Ascending aorta (tissue), 2 donors: ENCODE measurements at regions not wholly inside any gene's neighbourhood (a gene's known extent, or its start where the extent isn't known, plus 50 kb on each side); places are given as distances from the start of the nearest gene placed in this dataset.

Experiments
- DNase-seq, 2 donors: peaks; one replicate each; pipeline ENCODE4 v3.0.0-alpha.2; 2019; ENCODE audit warnings: low spot score in 2 of 2
- H3K27ac ChIP-seq, 2 donors: fragments of 200-600 bp; sonication (generic); one replicate each; pipeline ENCODE4 v1.5.1; 2016 to 2017; ENCODE audit warnings: mild to moderate bottlenecking in 1 of 2
- H3K27me3 ChIP-seq: fragments of 200-600 bp; sonication (generic); one replicate; pipeline ENCODE4 v1.5.1; 2017
- H3K36me3 ChIP-seq, 2 donors: fragments of 200-600 bp; sonication (generic); one replicate each; pipeline ENCODE4 v1.5.1; 2016
- H3K4me1 ChIP-seq, 2 donors: fragments of 200-600 bp; sonication (generic); one replicate each; pipeline ENCODE4 v1.5.1; 2016 to 2017; ENCODE audit warnings: mild to moderate bottlenecking in 1 of 2
- H3K4me3 ChIP-seq, 2 donors: fragments of 200-600 bp; sonication (generic); one replicate each; pipeline ENCODE4 v1.5.1; 2016 to 2017; ENCODE audit warnings: mild to moderate bottlenecking in 1 of 2
- H3K9me3 ChIP-seq, 2 donors: fragments of 200-600 bp; sonication (generic); one replicate each; pipeline ENCODE4 v1.5.1; 2016
- intact Hi-C: fragments of 100-400 bp; cut with DNase I; formaldehyde crosslinking; loops from one replicate; pipeline ENCODE4 v1.15.1; 2023
- TF ChIP-seq, protein P1 (sequence below), 3 experiments: fragments of 200-600 bp in 2 of 3; fragments of 450-650 bp in 1 of 3; sonication (generic) in 2 of 3; IDR thresholded peaks; one replicate each; pipeline ENCODE4 v1.5.1; 2016 to 2019; ENCODE audit warnings: antibody characterized with exemption in 3 of 3, mild to moderate bottlenecking in 1 of 3, moderate library complexity in 1 of 3

DNA sequence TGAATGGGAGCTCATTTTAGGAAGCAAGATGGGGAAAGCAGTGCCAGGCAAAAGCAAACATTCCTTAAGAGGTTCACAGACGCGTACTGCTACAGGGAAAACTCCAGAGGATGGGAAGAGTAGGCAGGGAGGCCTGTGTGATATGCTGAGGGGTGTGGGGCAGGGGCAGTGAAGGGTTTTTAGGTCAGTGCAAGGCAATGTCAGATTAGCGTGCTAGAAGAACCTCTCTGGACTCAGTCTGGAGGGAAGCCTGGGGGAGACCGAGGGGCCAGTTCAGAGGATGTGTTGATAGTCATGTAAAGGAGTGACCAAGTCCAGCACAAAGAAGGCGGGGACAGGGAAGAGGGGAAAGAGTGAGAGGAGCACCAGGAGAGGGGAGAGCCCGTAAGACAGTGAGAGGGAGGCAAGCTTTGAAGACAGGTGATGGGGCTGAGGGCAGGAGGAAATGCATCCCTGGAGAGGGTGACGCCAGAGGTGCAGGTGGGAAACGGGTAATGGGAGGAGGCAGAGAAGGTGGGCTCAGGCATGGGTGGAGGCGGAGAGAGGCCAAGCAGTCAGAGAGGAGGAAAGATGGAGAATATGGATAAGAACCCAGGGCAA, 134.5 kb downstream of the MTX3 start:
- TF ChIP-seq, protein P1, sequence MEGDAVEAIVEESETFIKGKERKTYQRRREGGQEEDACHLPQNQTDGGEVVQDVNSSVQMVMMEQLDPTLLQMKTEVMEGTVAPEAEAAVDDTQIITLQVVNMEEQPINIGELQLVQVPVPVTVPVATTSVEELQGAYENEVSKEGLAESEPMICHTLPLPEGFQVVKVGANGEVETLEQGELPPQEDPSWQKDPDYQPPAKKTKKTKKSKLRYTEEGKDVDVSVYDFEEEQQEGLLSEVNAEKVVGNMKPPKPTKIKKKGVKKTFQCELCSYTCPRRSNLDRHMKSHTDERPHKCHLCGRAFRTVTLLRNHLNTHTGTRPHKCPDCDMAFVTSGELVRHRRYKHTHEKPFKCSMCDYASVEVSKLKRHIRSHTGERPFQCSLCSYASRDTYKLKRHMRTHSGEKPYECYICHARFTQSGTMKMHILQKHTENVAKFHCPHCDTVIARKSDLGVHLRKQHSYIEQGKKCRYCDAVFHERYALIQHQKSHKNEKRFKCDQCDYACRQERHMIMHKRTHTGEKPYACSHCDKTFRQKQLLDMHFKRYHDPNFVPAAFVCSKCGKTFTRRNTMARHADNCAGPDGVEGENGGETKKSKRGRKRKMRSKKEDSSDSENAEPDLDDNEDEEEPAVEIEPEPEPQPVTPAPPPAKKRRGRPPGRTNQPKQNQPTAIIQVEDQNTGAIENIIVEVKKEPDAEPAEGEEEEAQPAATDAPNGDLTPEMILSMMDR (IDR thresholded peaks at IDR 0.05): no peak
- H3K36me3 ChIP-seq: no peaks in the 10 kb centered on the region
- H3K27ac ChIP-seq: no peak overlapping the region
- no peaks in the 10 kb centered on the region for H3K27me3 ChIP-seq
- intact Hi-C loops: loop anchor here (5.0 kb wide), 1 partner anchor 226 kb away; no protein-coding TSS in a partner anchor
- no peaks in the 10 kb centered on the region for H3K9me3 ChIP-seq
- no peaks in the 10 kb centered on the region for H3K4me1 ChIP-seq
- H3K4me3 ChIP-seq: no peak overlapping the region
- no peak for DNase-seq

DNA sequence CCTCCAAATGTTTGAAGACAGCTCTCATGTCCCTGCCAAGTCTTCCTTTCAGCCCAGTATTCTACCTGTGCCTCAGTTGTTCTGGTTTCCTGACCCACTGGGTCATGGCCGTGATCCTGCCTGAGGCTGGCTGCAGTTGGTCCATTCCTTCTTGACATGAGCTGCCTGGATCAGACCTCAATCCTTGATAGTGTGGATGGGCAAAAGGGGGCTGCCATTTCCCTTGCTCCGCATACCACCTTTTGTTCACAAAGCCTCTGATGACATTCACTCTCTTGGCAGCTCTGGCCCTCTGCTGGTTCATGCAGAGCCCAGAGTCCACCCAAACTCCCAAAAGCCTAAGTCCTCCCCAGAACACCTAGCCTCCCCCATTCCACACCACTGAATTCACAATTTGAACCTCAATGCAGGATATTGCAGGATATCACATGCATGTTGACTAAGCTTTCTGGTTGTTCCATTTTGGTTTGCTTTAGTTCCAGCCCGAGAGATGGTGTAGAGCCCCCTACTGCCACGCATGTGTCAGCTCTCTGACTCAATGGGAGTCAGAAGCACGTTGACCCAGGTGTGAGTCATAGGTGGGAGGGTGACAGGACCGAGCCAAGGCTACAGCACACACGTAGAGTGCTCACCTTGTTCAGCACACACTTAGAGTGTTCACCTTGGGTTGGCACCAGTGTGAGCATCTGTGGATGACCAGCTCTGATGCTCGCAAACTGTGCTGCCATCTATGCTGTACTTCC, 137.2 kb downstream of the MTX3 start:
- no peak for DNase-seq
- TF ChIP-seq, protein P1 (IDR thresholded peaks at IDR 0.05): no peak
- no peaks in the 10 kb centered on the region for H3K9me3 ChIP-seq
- no peak overlapping the region for H3K4me3 ChIP-seq
- no peaks in the 10 kb centered on the region for H3K36me3 ChIP-seq
- H3K27ac ChIP-seq: no peak overlapping the region
- intact Hi-C loops: no loop called here
- H3K27me3 ChIP-seq: no peaks in the 10 kb centered on the region
- H3K4me1 ChIP-seq: no peaks in the 10 kb centered on the region

DNA sequence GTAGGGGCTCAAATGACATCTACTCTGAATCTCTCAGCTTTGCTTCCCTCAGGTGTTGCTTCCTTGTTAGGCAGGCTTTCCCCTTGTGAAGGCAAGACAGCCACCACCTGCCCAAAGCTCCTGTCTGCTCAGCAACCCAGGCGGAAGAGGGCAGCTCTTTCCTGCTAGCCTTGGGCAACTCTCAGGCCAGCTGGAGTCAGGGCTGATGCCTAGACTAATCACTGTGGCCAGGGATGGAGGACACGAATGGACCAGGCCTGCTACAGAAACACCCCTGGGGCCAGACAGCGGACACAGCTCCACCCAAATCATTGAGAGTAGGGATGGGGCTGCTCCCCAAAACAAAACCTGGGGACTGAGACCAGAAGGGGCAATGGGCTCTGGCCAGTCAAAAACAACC, 138.0 kb downstream of the MTX3 start:
- Histone ChIP-seq H3K4me1 (no peaks in the 10 kb centered on the region), H3K4me3 (no peak overlapping the region), H3K9me3 (no peaks in the 10 kb centered on the region), H3K36me3 (no peaks in the 10 kb centered on the region), H3K27ac (no peak overlapping the region), H3K27me3 (no peaks in the 10 kb centered on the region)
- TF ChIP-seq, protein P1 (IDR thresholded peaks at IDR 0.05): no peak
- intact Hi-C loops: no loop called here
- DNase-seq: no peak

DNA sequence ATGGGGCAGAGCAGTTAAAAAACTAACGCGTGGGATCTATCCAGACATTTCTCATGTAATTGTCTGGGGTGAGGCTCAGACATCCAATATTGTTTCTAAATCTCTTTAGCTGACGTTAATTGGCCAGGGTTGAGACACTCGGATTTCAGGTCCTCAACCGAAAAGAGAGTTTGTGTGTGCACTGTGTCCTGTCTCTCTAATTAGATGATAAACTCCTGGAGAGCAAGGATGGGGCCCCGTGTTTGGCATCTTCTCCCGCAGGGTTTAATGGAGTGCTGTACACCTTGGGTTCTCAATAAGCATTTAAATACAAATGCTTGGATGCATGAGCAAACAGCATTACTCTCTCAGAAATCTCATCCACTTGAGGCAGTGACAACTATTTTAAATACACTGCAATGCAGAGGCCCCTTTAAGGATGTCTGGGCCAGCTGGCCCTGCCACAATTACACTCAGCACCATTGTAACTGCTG, 139.6 kb downstream of the MTX3 start:
- Histone ChIP-seq H3K4me3 (no peak overlapping the region), H3K9me3 (no peaks in the 10 kb centered on the region), H3K27me3 (no peaks in the 10 kb centered on the region), H3K36me3 (no peaks in the 10 kb centered on the region), H3K4me1 (no peaks in the 10 kb centered on the region), H3K27ac (no peak overlapping the region)
- TF ChIP-seq, protein P1 (IDR thresholded peaks at IDR 0.05): no peak
- no peak for DNase-seq
- intact Hi-C loops: no loop called here

DNA sequence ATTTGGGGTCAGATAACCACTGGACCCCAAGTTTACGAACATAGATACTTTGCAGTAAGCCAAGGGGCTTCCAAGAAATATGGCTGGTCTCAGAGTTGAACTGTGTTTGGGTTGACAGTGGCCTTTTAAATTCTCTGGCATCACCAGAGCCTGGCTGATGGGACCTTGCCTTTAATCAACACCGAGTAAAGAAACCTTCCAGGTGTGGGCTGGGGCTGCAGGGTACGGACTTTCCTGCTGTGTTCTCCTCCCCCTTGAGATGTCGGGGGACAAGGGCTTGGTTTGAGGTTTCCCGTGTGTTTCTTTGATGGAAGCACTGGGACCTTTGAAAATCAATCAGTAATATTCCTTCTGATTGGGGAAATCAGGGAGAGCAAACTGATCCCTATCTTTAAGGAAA, 140.1 kb downstream of the MTX3 start:
- TF ChIP-seq, protein P1 (IDR thresholded peaks at IDR 0.05): no peak
- Histone ChIP-seq H3K4me1 (no peaks in the 10 kb centered on the region), H3K4me3 (no peak overlapping the region), H3K27me3 (no peaks in the 10 kb centered on the region), H3K9me3 (no peaks in the 10 kb centered on the region), H3K27ac (no peak overlapping the region), H3K36me3 (no peaks in the 10 kb centered on the region)
- intact Hi-C loops: no loop called here
- no peak for DNase-seq
